Astrocyte of the spinal cord (primary cell): ENCODE measurements at regions not wholly inside any gene's neighbourhood (a gene's known extent, or its start where the extent isn't known, plus 50 kb on each side); places are given as distances from the start of the nearest gene placed in this dataset.
A peak's percentile ranks its signal among the peaks of the same experiment; 100 is the strongest.

Experiments used
- DNase-seq: peaks from one replicate; pipeline ENCODE4 v3.0.0; 2011; ENCODE audit warnings: low read depth, low spot score
- H3K4me3 ChIP-seq: 2 replicates; pipeline ENCODE4 v1.5.1; 2011; ENCODE audit warnings: low read depth, mild to moderate bottlenecking, low read length, moderate library complexity
- CTCF ChIP-seq: IDR thresholded peaks from 2 replicates; pipeline ENCODE4 v1.5.1; 2012; ENCODE audit warnings: low read depth, mild to moderate bottlenecking, low read length, inconsistent platforms
- in situ Hi-C: cut with HindIII; loops from 2 replicates; pipeline ENCODE4 v1.10.0; 2017; ENCODE audit warnings: low sequenced_read_pairs

GRCh38 chr3:154981201-154981600, 98.9 kb upstream of the MME start:
- TF ChIP-seq CTCF, result no peak
- no peak for DNase-seq
- in situ Hi-C loops, result no loop called here
- H3K4me3 ChIP-seq, result no peak overlapping the region

GRCh38 chr3:154979331-154979730, 100.8 kb upstream of the MME start:
- no peak for DNase-seq
- no peak overlapping the region for H3K4me3 ChIP-seq
- no peak for TF ChIP-seq CTCF
- in situ Hi-C loops, result no loop called here

- no peak for TF ChIP-seq CTCF
- no peak for DNase-seq
- in situ Hi-C loops, result no loop called here
- no peak overlapping the region for H3K4me3 ChIP-seq
Measured at GRCh38 chr3:154977666-154978065, 102.5 kb upstream of the MME start.

- DNase-seq, result no peak
- no peak for TF ChIP-seq CTCF
- in situ Hi-C loops, result no loop called here
- H3K4me3 ChIP-seq, result no peak overlapping the region
Measured at GRCh38 chr3:154976072-154976983, 103.8 kb upstream of the MME start.

- in situ Hi-C loops, result no loop called here
- TF ChIP-seq CTCF, result no peak
- no peak overlapping the region for H3K4me3 ChIP-seq
- no peak for DNase-seq
Measured at GRCh38 chr3:154973851-154974250, 106.3 kb upstream of the MME start.

- no peak for TF ChIP-seq CTCF
- in situ Hi-C loops, result no loop called here
- DNase-seq, result peak; percentile 80
- no peak overlapping the region for H3K4me3 ChIP-seq
Measured at GRCh38 chr3:154972951-154973350, 107.2 kb upstream of the MME start.
